SK-N-SH treated with all-trans-retinoic acid at 6 μM for 48 hours (cell line): ENCODE measurements at regions not wholly inside any gene's neighbourhood (a gene's known extent, or its start where the extent isn't known, plus 50 kb on each side); places are given as distances from the start of the nearest gene placed in this dataset.

Experiments
- ATAC-seq: fragments of 200-7000 bp; cut with Tn5 transposase; 3 replicates; pipeline ENCODE4 v1.9.1; 2020; ENCODE audit warnings: mild to moderate bottlenecking, moderate library complexity
- ARNTL ChIP-seq: fragments of 450-650 bp; formaldehyde crosslinking; IDR thresholded peaks from 2 replicates; pipeline ENCODE4 v1.5.0; 2020; ENCODE audit warnings: low read depth, mild to moderate bottlenecking, moderate library complexity, borderline replicate concordance
- BACH2 ChIP-seq: fragments of 250-450 bp; sonication (Bioruptor Pico); IDR thresholded peaks from 2 replicates; pipeline ENCODE4 v1.9.0; 2021; ENCODE audit warnings: mild to moderate bottlenecking, borderline replicate concordance
- CREB5 ChIP-seq: fragments of 250-450 bp; sonication (Bioruptor Pico); IDR thresholded peaks from 2 replicates; pipeline ENCODE4 v1.5.1; 2020; ENCODE audit warnings: low read depth, mild to moderate bottlenecking, moderate library complexity
- CSRNP3 ChIP-seq: fragments of 250-450 bp; sonication (Bioruptor Pico); IDR thresholded peaks from 2 replicates; pipeline ENCODE4 v1.5.1; 2021; ENCODE audit warnings: mild to moderate bottlenecking, moderate library complexity
- ESRRG ChIP-seq: fragments of 250-450 bp; sonication (Bioruptor Pico); IDR thresholded peaks from 2 replicates; pipeline ENCODE4 v1.6.1; 2021; ENCODE audit warnings: mild to moderate bottlenecking
- GLIS3 ChIP-seq: fragments of 250-450 bp; sonication (Bioruptor Pico); IDR thresholded peaks from 2 replicates; pipeline ENCODE4 v1.5.0; 2020; ENCODE audit warnings: mild to moderate bottlenecking, moderate library complexity
- ISL1 ChIP-seq: fragments of 250-450 bp; sonication (Bioruptor Pico); IDR thresholded peaks from 2 replicates; pipeline ENCODE4 v2.1.2; 2022; ENCODE audit warnings: mild to moderate bottlenecking, moderate library complexity
- OSR1 ChIP-seq: fragments of 250-450 bp; sonication (Bioruptor Pico); IDR thresholded peaks from 2 replicates; pipeline ENCODE4 v1.8.0; 2022; ENCODE audit warnings: moderate library complexity, mild to moderate bottlenecking, inconsistent platforms
- POU6F1 ChIP-seq: fragments of 250-450 bp; sonication (Bioruptor Pico); IDR thresholded peaks from 2 replicates; pipeline ENCODE4 v1.8.0; 2021; ENCODE audit warnings: low read depth, mild to moderate bottlenecking, moderate library complexity, borderline replicate concordance
- RARB ChIP-seq: fragments of 250-450 bp; sonication (Bioruptor Pico); IDR thresholded peaks from 2 replicates; pipeline ENCODE4 v1.8.0; 2021; ENCODE audit warnings: mild to moderate bottlenecking, moderate library complexity
- TCF4 ChIP-seq: fragments of 250-450 bp; sonication (Bioruptor Pico); IDR thresholded peaks from 2 replicates; pipeline ENCODE4 v1.8.0; 2021; ENCODE audit warnings: mild to moderate bottlenecking, moderate library complexity, borderline replicate concordance
- ZC3H10 ChIP-seq: fragments of 250-450 bp; sonication (Bioruptor Pico); IDR thresholded peaks from 2 replicates; pipeline ENCODE4 v1.5.1; 2021; ENCODE audit warnings: mild to moderate bottlenecking, moderate library complexity
- ZFP3 ChIP-seq: fragments of 250-450 bp; sonication (Bioruptor Pico); IDR thresholded peaks from 2 replicates; pipeline ENCODE4 v1.5.0; 2020; ENCODE audit warnings: mild to moderate bottlenecking, moderate library complexity
- ZFP30 ChIP-seq: fragments of 450-650 bp; formaldehyde crosslinking; IDR thresholded peaks from 2 replicates; pipeline ENCODE4 v1.5.0; 2022; ENCODE audit warnings: mild to moderate bottlenecking, moderate library complexity
- ZNF565 ChIP-seq: fragments of 450-650 bp; formaldehyde crosslinking; conservative IDR thresholded peaks from 2 replicates; pipeline ENCODE4 v1.5.0; 2020; ENCODE audit warnings: low read depth, mild to moderate bottlenecking, moderate library complexity
- ZNF70 ChIP-seq: fragments of 450-650 bp; formaldehyde crosslinking; IDR thresholded peaks from 2 replicates; pipeline ENCODE4 v1.5.0; 2020; ENCODE audit warnings: mild to moderate bottlenecking, moderate library complexity
- ZNF8 ChIP-seq: fragments of 450-650 bp; formaldehyde crosslinking; IDR thresholded peaks from 2 replicates; pipeline ENCODE4 v1.5.0; 2020; ENCODE audit warnings: mild to moderate bottlenecking, moderate library complexity
- TF ChIP-seq, protein P1 (sequence below): fragments of 250-450 bp; sonication (Bioruptor Pico); IDR thresholded peaks from 2 replicates; pipeline ENCODE4 v1.5.0; 2020; ENCODE audit warnings: mild to moderate bottlenecking, moderate library complexity
- TF ChIP-seq, protein P2 (sequence below): fragments of 250-450 bp; sonication (Bioruptor Pico); IDR thresholded peaks from 2 replicates; pipeline ENCODE4 v1.8.0; 2020; ENCODE audit warnings: mild to moderate bottlenecking, moderate library complexity, borderline replicate concordance

GRCh38 chr10:78378192-78378591 lies 344.5 kb downstream of the RPS24 start:
- no peak for ATAC-seq
- TF ChIP-seq, protein P1, sequence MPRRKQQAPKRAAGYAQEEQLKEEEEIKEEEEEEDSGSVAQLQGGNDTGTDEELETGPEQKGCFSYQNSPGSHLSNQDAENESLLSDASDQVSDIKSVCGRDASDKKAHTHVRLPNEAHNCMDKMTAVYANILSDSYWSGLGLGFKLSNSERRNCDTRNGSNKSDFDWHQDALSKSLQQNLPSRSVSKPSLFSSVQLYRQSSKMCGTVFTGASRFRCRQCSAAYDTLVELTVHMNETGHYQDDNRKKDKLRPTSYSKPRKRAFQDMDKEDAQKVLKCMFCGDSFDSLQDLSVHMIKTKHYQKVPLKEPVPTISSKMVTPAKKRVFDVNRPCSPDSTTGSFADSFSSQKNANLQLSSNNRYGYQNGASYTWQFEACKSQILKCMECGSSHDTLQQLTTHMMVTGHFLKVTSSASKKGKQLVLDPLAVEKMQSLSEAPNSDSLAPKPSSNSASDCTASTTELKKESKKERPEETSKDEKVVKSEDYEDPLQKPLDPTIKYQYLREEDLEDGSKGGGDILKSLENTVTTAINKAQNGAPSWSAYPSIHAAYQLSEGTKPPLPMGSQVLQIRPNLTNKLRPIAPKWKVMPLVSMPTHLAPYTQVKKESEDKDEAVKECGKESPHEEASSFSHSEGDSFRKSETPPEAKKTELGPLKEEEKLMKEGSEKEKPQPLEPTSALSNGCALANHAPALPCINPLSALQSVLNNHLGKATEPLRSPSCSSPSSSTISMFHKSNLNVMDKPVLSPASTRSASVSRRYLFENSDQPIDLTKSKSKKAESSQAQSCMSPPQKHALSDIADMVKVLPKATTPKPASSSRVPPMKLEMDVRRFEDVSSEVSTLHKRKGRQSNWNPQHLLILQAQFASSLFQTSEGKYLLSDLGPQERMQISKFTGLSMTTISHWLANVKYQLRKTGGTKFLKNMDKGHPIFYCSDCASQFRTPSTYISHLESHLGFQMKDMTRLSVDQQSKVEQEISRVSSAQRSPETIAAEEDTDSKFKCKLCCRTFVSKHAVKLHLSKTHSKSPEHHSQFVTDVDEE (CRISPR knock-in tag): no peak
- no peak for TF ChIP-seq TCF4
- no peak for TF ChIP-seq ZNF70 (CRISPR knock-in tag)
- no peak for TF ChIP-seq ZNF565 (CRISPR knock-in tag)
- no peak for TF ChIP-seq OSR1 (CRISPR knock-in tag)
- TF ChIP-seq POU6F1 (CRISPR knock-in tag): no peak
- TF ChIP-seq ARNTL (CRISPR knock-in tag): no peak
- TF ChIP-seq ESRRG (CRISPR knock-in tag): no peak
- TF ChIP-seq ZFP3 (CRISPR knock-in tag): no peak
- no peak for TF ChIP-seq CREB5 (CRISPR knock-in tag)
- TF ChIP-seq, protein P2, sequence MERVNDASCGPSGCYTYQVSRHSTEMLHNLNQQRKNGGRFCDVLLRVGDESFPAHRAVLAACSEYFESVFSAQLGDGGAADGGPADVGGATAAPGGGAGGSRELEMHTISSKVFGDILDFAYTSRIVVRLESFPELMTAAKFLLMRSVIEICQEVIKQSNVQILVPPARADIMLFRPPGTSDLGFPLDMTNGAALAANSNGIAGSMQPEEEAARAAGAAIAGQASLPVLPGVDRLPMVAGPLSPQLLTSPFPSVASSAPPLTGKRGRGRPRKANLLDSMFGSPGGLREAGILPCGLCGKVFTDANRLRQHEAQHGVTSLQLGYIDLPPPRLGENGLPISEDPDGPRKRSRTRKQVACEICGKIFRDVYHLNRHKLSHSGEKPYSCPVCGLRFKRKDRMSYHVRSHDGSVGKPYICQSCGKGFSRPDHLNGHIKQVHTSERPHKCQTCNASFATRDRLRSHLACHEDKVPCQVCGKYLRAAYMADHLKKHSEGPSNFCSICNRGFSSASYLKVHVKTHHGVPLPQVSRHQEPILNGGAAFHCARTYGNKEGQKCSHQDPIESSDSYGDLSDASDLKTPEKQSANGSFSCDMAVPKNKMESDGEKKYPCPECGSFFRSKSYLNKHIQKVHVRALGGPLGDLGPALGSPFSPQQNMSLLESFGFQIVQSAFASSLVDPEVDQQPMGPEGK (CRISPR knock-in tag): no peak
- no peak for TF ChIP-seq ZC3H10 (CRISPR knock-in tag)
- no peak for TF ChIP-seq ISL1
- no peak for TF ChIP-seq ZFP30 (CRISPR knock-in tag)
- TF ChIP-seq, all 23 proteins: peak for 0

DNA sequence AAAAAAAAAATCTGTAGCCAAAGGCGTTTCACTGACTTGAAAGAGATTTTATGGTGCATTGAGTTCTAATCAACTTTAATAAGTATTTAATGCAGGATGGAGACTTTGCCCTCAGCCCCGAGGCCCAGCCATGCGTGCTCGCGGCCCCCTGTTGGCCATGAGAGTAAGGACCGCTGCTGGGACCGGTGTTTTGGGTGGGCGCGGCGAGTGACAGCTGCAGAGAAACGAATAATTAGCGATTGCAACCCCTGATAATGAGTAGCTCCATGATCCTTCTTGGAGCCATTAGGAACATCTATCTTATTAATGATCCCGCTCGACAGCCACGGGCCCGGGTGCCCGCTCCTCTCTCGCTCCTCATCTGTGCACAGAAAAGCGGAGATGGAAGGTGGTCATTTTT lies 347.4 kb downstream of the RPS24 start:
- TF ChIP-seq ZFP3 (CRISPR knock-in tag) (no peak), ZC3H10 (CRISPR knock-in tag) (no peak), ESRRG (CRISPR knock-in tag) (no peak), ZNF70 (CRISPR knock-in tag) (no peak), ZNF8 (CRISPR knock-in tag) (no peak), POU6F1 (CRISPR knock-in tag) (no peak), ZNF565 (CRISPR knock-in tag) (no peak), ZFP30 (CRISPR knock-in tag) (no peak), TCF4 (no peak), RARB (CRISPR knock-in tag) (no peak), CSRNP3 (CRISPR knock-in tag) (no peak), OSR1 (CRISPR knock-in tag) (no peak), GLIS3 (CRISPR knock-in tag) (no peak), BACH2 (CRISPR knock-in tag) (no peak), ARNTL (CRISPR knock-in tag) (no peak), ISL1 (no peak)
- TF ChIP-seq, protein P2 (CRISPR knock-in tag): no peak
- TF ChIP-seq, all 23 proteins: peak for 0
- no peak for ATAC-seq
